Bronchial epithelial cell (primary cell): ENCODE measurements at regions not wholly inside any gene's neighbourhood (a gene's known extent, or its start where the extent isn't known, plus 50 kb on each side); places are given as distances from the start of the nearest gene placed in this dataset.

Source experiments
- DNase-seq: peaks from one replicate; pipeline ENCODE4 v3.0.0-alpha.2; 2010; ENCODE audit warnings: low read depth
- FAIRE-seq: peaks from 2 replicates; lab custom pipeline; 2011; peaks lifted over from hg19 to GRCh38; lab: Jason Lieb, UNC
- H3K27me3 ChIP-seq: 2 replicates; pipeline ENCODE4 v1.5.1; 2011; ENCODE audit warnings: low read length; ENCODE audit not compliant: control insufficient read depth, insufficient read depth
- H3K36me3 ChIP-seq: 2 replicates; pipeline ENCODE4 v1.5.1; 2011; ENCODE audit warnings: low read length; ENCODE audit not compliant: control insufficient read depth, insufficient read depth
- H3K4me3 ChIP-seq: 2 replicates; pipeline ENCODE4 v1.5.1; 2011; ENCODE audit warnings: mild to moderate bottlenecking, low read depth, low read length, control low read depth
- CTCF ChIP-seq: IDR thresholded peaks from 2 replicates; pipeline ENCODE4 v1.5.1; 2011; ENCODE audit warnings: mild to moderate bottlenecking, moderate library complexity, low read length, control low read depth, inconsistent platforms; ENCODE audit not compliant: insufficient read depth, severe bottlenecking

GRCh38 chr9:126155756-126156664 is 170.6 kb upstream of the MVB12B start:
- Histone ChIP-seq H3K36me3 (no peaks in the 10 kb centered on the region), H3K27me3 (no peaks in the 10 kb centered on the region), H3K4me3 (no peak overlapping the region)
- FAIRE-seq (no peak), DNase-seq (no peak)
- TF ChIP-seq CTCF = no peak

- peak; percentile 58 for FAIRE-seq
- H3K4me3 ChIP-seq = no peak overlapping the region
Measured at GRCh38 chr9:126156898-126157297, 169.7 kb upstream of the MVB12B start.

DNA sequence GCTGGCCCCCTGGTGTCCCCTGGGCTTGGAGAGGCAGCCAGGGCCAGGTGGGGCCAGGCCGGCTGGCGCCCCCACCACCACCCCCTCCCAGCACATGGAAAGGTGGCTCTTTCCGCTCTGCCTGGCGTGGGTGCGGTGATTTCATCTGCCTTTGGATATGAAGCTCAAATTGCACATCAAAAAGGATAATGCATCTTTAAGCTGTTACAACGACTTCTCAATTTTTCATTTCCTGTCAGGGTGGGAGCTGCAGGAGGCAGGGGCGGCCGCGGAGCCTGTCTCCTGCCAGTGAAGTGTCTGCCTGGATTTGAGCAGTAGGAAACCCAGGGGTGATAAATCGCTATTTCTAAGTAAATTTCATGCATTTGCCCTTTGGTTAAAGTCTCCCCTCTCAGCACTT is 169.2 kb upstream of the MVB12B start:
- Histone ChIP-seq H3K27me3 (no peaks in the 10 kb centered on the region), H3K36me3 (no peaks in the 10 kb centered on the region), H3K4me3 (no peak overlapping the region)
- TF ChIP-seq CTCF = no peak
- DNase-seq = no peak
- FAIRE-seq = no peak

More at GRCh38 chr9:126156898-126157297, 169.7 kb upstream of the MVB12B start:
- no peaks in the 10 kb centered on the region for H3K36me3 ChIP-seq
- H3K27me3 ChIP-seq = no peaks in the 10 kb centered on the region
- DNase-seq = no peak
- TF ChIP-seq CTCF = no peak

DNA sequence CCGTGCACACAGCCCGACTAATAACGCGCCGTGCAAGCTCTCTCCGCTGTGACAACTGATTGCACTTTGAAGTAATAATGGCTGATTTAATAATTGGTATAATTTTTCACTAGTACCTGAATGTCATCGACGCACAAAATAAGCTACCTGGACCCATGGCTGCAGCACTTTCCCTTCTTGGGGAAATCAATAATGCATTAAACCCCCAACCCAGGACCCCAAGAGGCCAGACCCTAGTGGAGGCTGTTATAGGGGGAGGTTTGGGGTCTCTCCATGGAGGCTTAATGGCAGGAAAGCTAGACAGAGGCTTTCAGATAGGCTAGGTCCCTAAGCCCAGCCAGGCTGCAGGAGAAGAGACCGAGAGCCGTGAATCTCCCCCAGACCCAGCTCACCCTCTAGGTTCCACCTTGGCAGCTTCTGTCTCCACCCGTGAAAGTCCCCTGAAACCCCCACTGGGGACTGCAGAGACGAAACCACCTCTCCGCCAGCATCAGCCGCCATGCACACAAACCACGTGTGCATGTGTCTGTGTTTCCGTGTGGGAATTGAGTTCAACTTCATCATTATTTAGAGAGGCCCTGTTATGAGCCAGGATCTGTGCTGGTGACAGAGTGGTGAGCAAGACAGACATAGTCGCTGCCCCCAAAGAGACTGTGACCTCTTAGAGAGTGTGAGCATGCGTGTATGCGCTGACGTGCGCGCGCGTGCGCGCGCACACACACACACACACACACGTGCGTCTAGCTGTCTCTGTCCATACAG is 168.6 kb upstream of the MVB12B start:
- FAIRE-seq = no peak
- Histone ChIP-seq H3K36me3 (no peaks in the 10 kb centered on the region), H3K4me3 (no peak overlapping the region), H3K27me3 (no peaks in the 10 kb centered on the region)
- no peak for DNase-seq
- TF ChIP-seq CTCF = no peak

DNA sequence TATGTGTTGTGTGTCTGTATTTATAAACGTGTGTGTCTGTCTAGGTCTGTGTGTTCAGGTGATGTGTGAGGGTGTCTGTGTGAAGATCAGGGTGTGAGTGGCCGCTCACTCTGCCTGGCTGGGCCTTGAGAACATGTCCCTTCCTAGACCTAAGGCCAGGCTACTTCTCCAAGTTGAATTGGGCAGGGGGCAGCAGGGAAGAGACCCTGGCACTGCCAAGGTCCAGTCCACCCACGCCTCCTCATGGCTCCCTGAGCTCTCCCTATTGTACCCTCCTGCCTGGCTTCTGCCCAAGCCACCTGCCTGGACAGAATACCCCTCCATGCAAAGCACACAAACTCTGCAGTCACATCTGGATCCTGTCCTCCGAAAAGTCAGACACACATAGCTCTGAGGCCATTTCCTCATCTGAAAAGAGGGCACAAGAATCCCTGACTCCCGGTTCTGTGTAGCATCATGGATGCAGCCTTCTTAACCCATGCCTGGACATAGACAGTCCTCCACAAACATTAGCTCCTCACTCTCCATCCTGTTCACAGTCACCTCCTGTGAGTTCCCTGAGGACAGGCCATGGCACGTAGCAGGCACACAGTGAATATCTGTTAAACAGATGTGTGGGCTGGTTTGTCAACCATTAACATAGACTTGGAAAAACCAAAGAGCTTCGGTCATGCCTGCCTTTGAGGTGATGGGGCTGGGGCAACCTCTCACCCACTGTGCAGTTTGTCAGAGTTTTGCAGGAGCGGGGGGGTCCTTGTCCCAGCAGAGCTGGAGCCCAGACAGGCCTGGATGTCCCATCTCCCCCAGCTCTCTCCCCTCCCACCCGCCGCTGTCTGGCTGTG is 167.8 kb upstream of the MVB12B start:
- DNase-seq (no peak), FAIRE-seq (peak; percentile 92)
- no peaks in the 10 kb centered on the region for H3K36me3 ChIP-seq
- no peaks in the 10 kb centered on the region for H3K27me3 ChIP-seq
- H3K4me3 ChIP-seq = no peak overlapping the region
- no peak for TF ChIP-seq CTCF
